Keratinocyte (primary cell): ENCODE measurements at regions not wholly inside any gene's neighbourhood (a gene's known extent, or its start where the extent isn't known, plus 50 kb on each side); places are given as distances from the start of the nearest gene placed in this dataset.

ENCODE experiments used
- DNase-seq: peaks from one replicate; pipeline ENCODE4 v3.0.0-alpha.2; 2011; ENCODE audit warnings: low read depth, missing footprints, low spot score
- FAIRE-seq: peaks from 2 replicates; lab custom pipeline; 2011; peaks lifted over from hg19 to GRCh38; lab: Jason Lieb, UNC
- H2AFZ ChIP-seq: 2 replicates; pipeline ENCODE4 v1.6.0; 2012; ENCODE audit warnings: low read length, control low read depth, inconsistent platforms; ENCODE audit not compliant: control insufficient read depth
- H3K27ac ChIP-seq: 2 replicates; pipeline ENCODE4 v1.5.1; 2011; ENCODE audit warnings: low read length; ENCODE audit not compliant: control insufficient read depth, insufficient read depth
- H3K27me3 ChIP-seq: 3 replicates; pipeline ENCODE4 v1.6.0; 2011; ENCODE audit warnings: low read length; ENCODE audit not compliant: control insufficient read depth, insufficient read depth; ENCODE audit errors: extremely low read depth
- H3K36me3 ChIP-seq, 2 experiments: 2 replicates in 1 of 2; 3 replicates in 1 of 2; pipeline ENCODE4 v1.5.1; 2011; ENCODE audit warnings: low read length in 2 of 2, mild to moderate bottlenecking in 1 of 2; ENCODE audit not compliant: control insufficient read depth in 2 of 2, insufficient read depth in 2 of 2; ENCODE audit errors: extremely low read depth in 1 of 2
- H3K4me1 ChIP-seq: 3 replicates; pipeline ENCODE4 v1.5.1; 2011; ENCODE audit warnings: low read length; ENCODE audit not compliant: control insufficient read depth, insufficient read depth; ENCODE audit errors: extremely low read depth
- H3K4me2 ChIP-seq: 3 replicates; pipeline ENCODE4 v1.6.0; 2011; ENCODE audit warnings: low read depth, low read length; ENCODE audit not compliant: control insufficient read depth, insufficient read depth; ENCODE audit errors: extremely low read depth
- H3K4me3 ChIP-seq, 3 experiments: fragments of 200-600 bp in 1 of 3; sonication (generic) in 1 of 3; 2 replicates in 2 of 3; 3 replicates in 1 of 3; pipeline ENCODE4 v1.5.1; 2011 to 2016; ENCODE audit warnings: low read length in 3 of 3, mild to moderate bottlenecking in 3 of 3, control low read depth in 2 of 3, inconsistent platforms in 1 of 3, low read depth in 1 of 3, mixed read lengths in 1 of 3, mixed run types in 1 of 3, moderate library complexity in 1 of 3; ENCODE audit not compliant: control insufficient read depth in 2 of 3, insufficient read depth in 2 of 3; ENCODE audit errors: extremely low read depth in 1 of 3
- H3K79me2 ChIP-seq: 2 replicates; pipeline ENCODE4 v1.6.0; 2012; ENCODE audit warnings: low read length; ENCODE audit not compliant: control insufficient read depth, insufficient read depth
- H3K9ac ChIP-seq: 3 replicates; pipeline ENCODE4 v1.6.0; 2011; ENCODE audit warnings: low read length; ENCODE audit not compliant: control insufficient read depth, insufficient read depth; ENCODE audit errors: extremely low read depth
- H3K9me1 ChIP-seq: 3 replicates; pipeline ENCODE4 v1.6.0; 2011; ENCODE audit warnings: low read length; ENCODE audit not compliant: control insufficient read depth, insufficient read depth; ENCODE audit errors: extremely low read depth
- H3K9me3 ChIP-seq: 2 replicates; pipeline ENCODE4 v1.5.1; 2012; ENCODE audit warnings: low read depth, low read length; ENCODE audit not compliant: control insufficient read depth
- H4K20me1 ChIP-seq: 3 replicates; pipeline ENCODE4 v1.6.0; 2011; ENCODE audit warnings: low read length; ENCODE audit not compliant: control insufficient read depth, insufficient read depth; ENCODE audit errors: extremely low read depth
- EZH2 ChIP-seq: IDR thresholded peaks from one replicate; pipeline ENCODE4 v1.6.1; 2012; ENCODE audit warnings: inconsistent platforms, mild to moderate bottlenecking, low read length, moderate library complexity
- dilution Hi-C: fragments of 300-500 bp; cut with MboI; formaldehyde crosslinking; loops from one replicate; pipeline ENCODE4 v1.7.0; 2020; ENCODE audit warnings: low sequenced_read_pairs; ENCODE audit not compliant: extremely low pct_ligation_motif_present
- TF ChIP-seq, protein P1 (sequence below), 3 experiments: IDR thresholded peaks in 1 of 3; conservative IDR thresholded peaks in 1 of 3; optimal IDR thresholded peaks in 1 of 3; 2 replicates in 2 of 3; 3 replicates in 1 of 3; pipeline versions ENCODE3 to v1.5.1; 2011; ENCODE audit warnings: low read length in 3 of 3, mild to moderate bottlenecking in 3 of 3, moderate library complexity in 2 of 3, control low read depth in 1 of 3, inconsistent platforms in 1 of 3; ENCODE audit not compliant: insufficient read depth in 2 of 3; ENCODE audit errors: extremely low read depth in 1 of 3

DNA sequence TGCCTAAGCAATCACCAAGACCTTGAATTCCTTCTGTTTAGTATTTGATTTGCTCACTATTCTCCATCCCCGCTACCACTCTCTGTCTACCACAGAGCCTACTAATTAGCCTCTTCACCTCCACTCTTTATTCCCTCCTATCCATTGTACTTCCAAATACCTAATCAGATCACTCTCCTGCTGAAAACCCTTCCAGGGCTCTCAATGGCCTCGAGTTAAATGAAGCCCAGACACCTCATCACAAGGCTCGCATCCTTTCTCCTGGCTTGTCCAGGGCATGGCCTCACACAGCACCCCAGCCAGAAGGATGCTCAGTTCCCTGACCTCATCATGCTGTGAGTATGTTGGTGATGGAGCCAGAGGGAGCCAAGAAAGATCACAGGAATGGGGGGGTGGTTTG lies 71.4 kb upstream of the PRMT8 start:
- TF ChIP-seq EZH2 = no peak
- TF ChIP-seq, protein P1, sequence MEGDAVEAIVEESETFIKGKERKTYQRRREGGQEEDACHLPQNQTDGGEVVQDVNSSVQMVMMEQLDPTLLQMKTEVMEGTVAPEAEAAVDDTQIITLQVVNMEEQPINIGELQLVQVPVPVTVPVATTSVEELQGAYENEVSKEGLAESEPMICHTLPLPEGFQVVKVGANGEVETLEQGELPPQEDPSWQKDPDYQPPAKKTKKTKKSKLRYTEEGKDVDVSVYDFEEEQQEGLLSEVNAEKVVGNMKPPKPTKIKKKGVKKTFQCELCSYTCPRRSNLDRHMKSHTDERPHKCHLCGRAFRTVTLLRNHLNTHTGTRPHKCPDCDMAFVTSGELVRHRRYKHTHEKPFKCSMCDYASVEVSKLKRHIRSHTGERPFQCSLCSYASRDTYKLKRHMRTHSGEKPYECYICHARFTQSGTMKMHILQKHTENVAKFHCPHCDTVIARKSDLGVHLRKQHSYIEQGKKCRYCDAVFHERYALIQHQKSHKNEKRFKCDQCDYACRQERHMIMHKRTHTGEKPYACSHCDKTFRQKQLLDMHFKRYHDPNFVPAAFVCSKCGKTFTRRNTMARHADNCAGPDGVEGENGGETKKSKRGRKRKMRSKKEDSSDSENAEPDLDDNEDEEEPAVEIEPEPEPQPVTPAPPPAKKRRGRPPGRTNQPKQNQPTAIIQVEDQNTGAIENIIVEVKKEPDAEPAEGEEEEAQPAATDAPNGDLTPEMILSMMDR (optimal IDR thresholded peaks at IDR 0.05 in 1 of 3, IDR thresholded peaks at IDR 0.05 in 1 of 3, conservative IDR thresholded peaks at IDR 0.05 in 1 of 3; ENCODE audit: extremely low read depth in 1 of 3, insufficient read depth in 2 of 3, low read length in 3 of 3) = no peak
- Histone ChIP-seq H3K36me3 (no peaks in the 10 kb centered on the region), H2AFZ (no peak overlapping the region), H3K27me3 (peaks cover 32% of the 10 kb centered on the region), H3K9ac (no peak overlapping the region), H3K4me2 (no peak overlapping the region), H3K27ac (no peak overlapping the region), H3K4me1 (no peaks in the 10 kb centered on the region), H4K20me1 (no peaks in the 10 kb centered on the region), H3K4me3 (no peak overlapping the region), H3K9me1 (no peaks in the 10 kb centered on the region), H3K79me2 (no peaks in the 10 kb centered on the region), H3K9me3 (no peaks in the 10 kb centered on the region)
- dilution Hi-C loops = no loop called here
- DNase-seq (no peak), FAIRE-seq (no peak)

DNA sequence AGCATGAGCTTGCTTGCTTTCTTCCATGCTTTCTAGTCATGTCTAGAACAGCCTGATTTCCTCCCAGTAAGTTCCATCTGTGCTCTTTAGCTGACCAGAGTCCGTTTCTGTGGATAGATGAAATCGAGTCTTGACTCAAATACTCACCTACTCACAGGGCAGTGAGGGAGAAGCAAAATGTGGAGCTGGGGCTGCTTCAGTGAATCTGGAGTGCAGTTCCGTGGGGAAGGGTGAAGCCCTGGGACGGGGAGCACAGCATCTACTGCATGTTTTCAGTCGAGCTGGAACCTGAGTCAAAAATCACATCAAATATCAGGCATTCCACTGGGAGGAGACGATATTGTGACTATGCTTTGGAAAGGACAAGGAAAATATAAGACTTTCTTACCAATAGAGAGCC lies 70.3 kb upstream of the PRMT8 start:
- Histone ChIP-seq H4K20me1 (no peaks in the 10 kb centered on the region), H3K27ac (no peak overlapping the region), H3K9ac (no peak overlapping the region), H3K79me2 (no peaks in the 10 kb centered on the region), H3K27me3 (peaks cover 32% of the 10 kb centered on the region), H2AFZ (no peak overlapping the region), H3K4me1 (no peaks in the 10 kb centered on the region), H3K4me3 (no peak overlapping the region), H3K4me2 (no peak overlapping the region), H3K9me1 (no peaks in the 10 kb centered on the region), H3K36me3 (no peaks in the 10 kb centered on the region), H3K9me3 (no peaks in the 10 kb centered on the region)
- dilution Hi-C loops = no loop called here
- TF ChIP-seq, protein P1 (optimal IDR thresholded peaks at IDR 0.05 in 1 of 3, IDR thresholded peaks at IDR 0.05 in 1 of 3, conservative IDR thresholded peaks at IDR 0.05 in 1 of 3; ENCODE audit: extremely low read depth in 1 of 3, insufficient read depth in 2 of 3, low read length in 3 of 3) = no peak
- FAIRE-seq = no peak
- no peak for DNase-seq
